ENCODE measurements at regions not wholly inside any gene's neighbourhood (a gene's known extent, or its start where the extent isn't known, plus 50 kb on each side); places are given as distances from the start of the nearest gene placed in this dataset.

GRCh38 chr2:173557497-173557896 is 202.8 kb downstream of the CDCA7 start:
- TF ChIP-seq POLR2AphosphoS5 (IDR thresholded peaks at IDR 0.05): no peak
- TF ChIP-seq CTCF (IDR thresholded peaks at IDR 0.05 in 8 of 11, conservative IDR thresholded peaks at IDR 0.05 in 3 of 11): no peak
